GM18505 (cell line): ENCODE measurements at regions not wholly inside any gene's neighbourhood (a gene's known extent, or its start where the extent isn't known, plus 50 kb on each side); places are given as distances from the start of the nearest gene placed in this dataset.

Source experiments
- ATAC-seq: cut with Tn5 transposase; IDR thresholded peaks from one replicate; pipeline ENCODE4 v1.9.1; 2021; ENCODE audit not compliant: unreplicated experiment
- POLR2A ChIP-seq: IDR thresholded peaks from 4 replicates; pipeline ENCODE4 v1.6.1; 2011; ENCODE audit warnings: borderline replicate concordance; ENCODE audit not compliant: insufficient read depth, insufficient read length; ENCODE audit errors: extremely low read depth

- no peak for TF ChIP-seq POLR2A
- ATAC-seq = no peak
Measured at GRCh38 chr12:105956662-105957457, 181.9 kb downstream of the NUAK1 start.

GRCh38 chr12:105960319-105961083, 178.3 kb downstream of the NUAK1 start:
- no peak for TF ChIP-seq POLR2A
- ATAC-seq = no peak

GRCh38 chr12:105961821-105962671, 176.7 kb downstream of the NUAK1 start:
- no peak for TF ChIP-seq POLR2A
- ATAC-seq = no peak

GRCh38 chr12:105967038-105967776, 171.5 kb downstream of the NUAK1 start:
- ATAC-seq = no peak
- TF ChIP-seq POLR2A = no peak

- no peak for TF ChIP-seq POLR2A
- no peak for ATAC-seq
Measured at GRCh38 chr12:105968025-105968424, 170.7 kb downstream of the NUAK1 start.

GRCh38 chr12:105970885-105971284, 167.9 kb downstream of the NUAK1 start:
- TF ChIP-seq POLR2A = no peak
- ATAC-seq = no peak

GRCh38 chr12:105974738-105975137, 164.0 kb downstream of the NUAK1 start:
- TF ChIP-seq POLR2A = no peak
- ATAC-seq = no peak

- no peak for TF ChIP-seq POLR2A
- no peak for ATAC-seq
Measured at GRCh38 chr12:105975351-105975750, 163.4 kb downstream of the NUAK1 start.

- ATAC-seq = no peak
- TF ChIP-seq POLR2A = no peak
Measured at GRCh38 chr12:105977236-105977635, 161.5 kb downstream of the NUAK1 start.

GRCh38 chr12:105977652-105978051, 161.1 kb downstream of the NUAK1 start:
- TF ChIP-seq POLR2A = no peak

GRCh38 chr12:105978276-105978675, 160.5 kb downstream of the NUAK1 start:
- no peak for ATAC-seq

More at GRCh38 chr12:105977652-105978051, 161.1 kb downstream of the NUAK1 start:
- no peak for ATAC-seq

GRCh38 chr12:105978686-105979085, 160.1 kb downstream of the NUAK1 start:
- TF ChIP-seq POLR2A = no peak
- no peak for ATAC-seq

More at GRCh38 chr12:105978276-105978675, 160.5 kb downstream of the NUAK1 start:
- no peak for TF ChIP-seq POLR2A

GRCh38 chr12:105980085-105980484, 158.7 kb downstream of the NUAK1 start:
- TF ChIP-seq POLR2A = no peak
- ATAC-seq = no peak

GRCh38 chr12:105980533-105980932, 158.2 kb downstream of the NUAK1 start:
- ATAC-seq = no peak
- TF ChIP-seq POLR2A = no peak
